Upper lobe of left lung (tissue), 6 donors: ENCODE measurements at regions not wholly inside any gene's neighbourhood (a gene's known extent, or its start where the extent isn't known, plus 50 kb on each side); places are given as distances from the start of the nearest gene placed in this dataset.
"Not testable (repeated sequence)": the region's sequence is repeated elsewhere in the genome, so short reads cannot be mapped to it uniquely, and the experiment has no call there.

Experiments used
- ATAC-seq, 2 donors: fragments of 200-7000 bp; cut with Tn5 transposase; one replicate each; pipeline ENCODE4 v1.9.1; 2022; ENCODE audit warnings: mild to moderate bottlenecking in 2 of 2, moderate library complexity in 2 of 2; ENCODE audit not compliant: low FRiP score in 2 of 2
- DNase-seq, 2 donors: peaks; one replicate each; pipeline ENCODE4 v3.0.0-alpha.2; 2019 to 2020
- H3K27ac ChIP-seq, 4 donors: fragments of 200-600 bp; sonication (generic); one replicate each; pipeline ENCODE4 v1.5.1; 2016 to 2019
- H3K27me3 ChIP-seq, 4 donors: fragments of 200-600 bp; sonication (generic); one replicate each; pipeline ENCODE4 v1.5.1; 2017 to 2019
- H3K36me3 ChIP-seq, 4 donors: fragments of 200-600 bp; sonication (generic); one replicate each; pipeline ENCODE4 v1.5.1; 2016 to 2019
- H3K4me1 ChIP-seq, 4 donors: fragments of 200-600 bp; sonication (generic); one replicate each; pipeline ENCODE4 v1.5.1; 2018 to 2019
- H3K4me3 ChIP-seq, 4 donors: fragments of 200-600 bp; sonication (generic); one replicate each; pipeline ENCODE4 v1.5.1; 2017 to 2019; ENCODE audit warnings: mild to moderate bottlenecking in 2 of 4, moderate library complexity in 1 of 4
- H3K9me3 ChIP-seq, 4 donors: fragments of 200-600 bp; sonication (generic); one replicate each; pipeline ENCODE4 v1.5.1; 2018 to 2019
- CTCF ChIP-seq, 6 experiments: fragments of 450-650 bp in 4 of 6; fragments of 200-600 bp in 2 of 6; sonication (generic) in 2 of 6; IDR thresholded peaks; one replicate each; pipeline ENCODE4 v1.5.1; 2016 to 2019; ENCODE audit warnings: antibody characterized with exemption in 6 of 6
- EP300 ChIP-seq, 4 donors: sonication (generic); formaldehyde crosslinking; IDR thresholded peaks; one replicate each; pipeline ENCODE4 v1.5.1; 2017; ENCODE audit warnings: antibody characterized with exemption in 4 of 4, control low read depth in 2 of 4
- POLR2A ChIP-seq, 4 donors: fragments of 450-650 bp; IDR thresholded peaks; one replicate each; pipeline ENCODE4 v1.5.1; 2016 to 2017; ENCODE audit warnings: antibody characterized with exemption in 4 of 4, mild to moderate bottlenecking in 2 of 4
- POLR2AphosphoS5 ChIP-seq, 2 donors: sonication (generic); formaldehyde crosslinking; IDR thresholded peaks; one replicate each; pipeline ENCODE4 v1.5.1; 2017; ENCODE audit warnings: antibody characterized with exemption in 2 of 2
- WGBS, 2 donors: methylation state at CpG; one replicate each; pipeline ENCODE4 v1.1.5; 2017 to 2018; 5-methylcytosine and 5-hydroxymethylcytosine counted together
- donor health status: DM: no; HTN: no; CAD: no; lungs with moderate emphysema.
- donor health status: DM: no; HTN: yes; CAD: no; lungs with severe emphysema.

DNA sequence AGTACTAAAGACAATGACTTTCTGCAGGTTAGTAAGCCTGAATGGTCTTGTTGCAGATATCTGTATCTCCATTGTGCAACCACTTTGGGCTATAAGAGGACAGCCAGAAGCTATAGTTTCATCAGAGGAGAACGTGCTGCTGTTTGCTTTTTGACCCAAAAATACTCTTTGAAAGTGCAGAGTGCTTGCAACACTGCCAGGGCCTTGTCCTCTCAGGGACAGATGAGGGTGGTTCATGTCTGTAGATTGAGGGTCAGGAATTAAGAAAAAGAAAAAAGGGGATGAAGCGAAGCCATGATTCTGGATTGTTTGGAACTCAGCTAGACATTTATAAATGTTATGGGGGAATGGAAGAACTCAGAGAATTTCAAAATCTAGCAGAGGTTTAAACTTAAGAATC, 212.5 kb downstream of the SEC23IP start:
- Histone ChIP-seq H3K27me3 (no peaks in the 10 kb centered on the region), H3K27ac (no peak overlapping the region), H3K4me3 (no peak overlapping the region), H3K4me1 (no peaks in the 10 kb centered on the region), H3K9me3 (no peaks in the 10 kb centered on the region), H3K36me3 (no peaks in the 10 kb centered on the region)
- no peak for ATAC-seq
- no peak for DNase-seq
- TF ChIP-seq POLR2AphosphoS5 (IDR thresholded peaks at IDR 0.05): no peak
- no peak for TF ChIP-seq CTCF (IDR thresholded peaks at IDR 0.05)
- TF ChIP-seq EP300 (IDR thresholded peaks at IDR 0.05): no peak
- TF ChIP-seq POLR2A (IDR thresholded peaks at IDR 0.05): no peak
- WGBS, 2 donors: 72% methylated on average over 2 of the region's 2 CpGs

GRCh38 chr10:120105492-120105891, 213.0 kb downstream of the SEC23IP start:
- Histone ChIP-seq H3K27me3 (no peaks in the 10 kb centered on the region), H3K4me3 (no peak overlapping the region), H3K9me3 (no peaks in the 10 kb centered on the region), H3K4me1 (no peaks in the 10 kb centered on the region), H3K36me3 (no peaks in the 10 kb centered on the region), H3K27ac (no peak overlapping the region)
- WGBS, 2 donors: 87 to 93% methylated on average over 1 of the region's 1 CpG
- TF ChIP-seq CTCF (IDR thresholded peaks at IDR 0.05) (no peak), POLR2AphosphoS5 (IDR thresholded peaks at IDR 0.05) (no peak), EP300 (IDR thresholded peaks at IDR 0.05) (no peak), POLR2A (IDR thresholded peaks at IDR 0.05) (no peak)
- ATAC-seq (no peak), DNase-seq (no peak)

- Histone ChIP-seq H3K4me3 (no peak overlapping the region), H3K9me3 (no peaks in the 10 kb centered on the region), H3K36me3 (no peaks in the 10 kb centered on the region), H3K27ac (no peak overlapping the region), H3K4me1 (no peaks in the 10 kb centered on the region), H3K27me3 (no peaks in the 10 kb centered on the region)
- TF ChIP-seq POLR2A (IDR thresholded peaks at IDR 0.05) (no peak), CTCF (IDR thresholded peaks at IDR 0.05) (no peak)
- no peak for ATAC-seq
- WGBS, 2 donors: 75 to 84% methylated on average over 3 of the region's 3 CpGs
- no peak for DNase-seq
Observed at GRCh38 chr10:120108916-120109315, 216.4 kb downstream of the SEC23IP start.

GRCh38 chr10:120109725-120110124, 217.2 kb downstream of the SEC23IP start:
- not testable (repeated sequence) for ATAC-seq, H3K27me3 ChIP-seq, H3K4me3 ChIP-seq, H3K9me3 ChIP-seq, H3K4me1 ChIP-seq, H3K36me3 ChIP-seq, DNase-seq, H3K27ac ChIP-seq
- whole genome bisulfite sequencing, 2 donors: 80 to 93% methylated on average over 2 to 4 of the region's 4 CpGs

GRCh38 chr10:120110196-120110595, 217.7 kb downstream of the SEC23IP start:
- TF ChIP-seq POLR2A (IDR thresholded peaks at IDR 0.05) (no peak), CTCF (IDR thresholded peaks at IDR 0.05) (no peak), POLR2AphosphoS5 (IDR thresholded peaks at IDR 0.05) (no peak), EP300 (IDR thresholded peaks at IDR 0.05) (no peak)
- WGBS, 2 donors: 64 to 86% methylated on average over 1 of the region's 1 CpG
- Histone ChIP-seq H3K27me3 (no peaks in the 10 kb centered on the region), H3K4me1 (no peaks in the 10 kb centered on the region), H3K36me3 (no peaks in the 10 kb centered on the region), H3K27ac (no peak overlapping the region), H3K9me3 (no peaks in the 10 kb centered on the region), H3K4me3 (no peak overlapping the region)
- ATAC-seq (no peak), DNase-seq (no peak)
